Astrocyte of the cerebellum (primary cell): ENCODE measurements at regions not wholly inside any gene's neighbourhood (a gene's known extent, or its start where the extent isn't known, plus 50 kb on each side); places are given as distances from the start of the nearest gene placed in this dataset.
"Not testable (repeated sequence)": the region's sequence is repeated elsewhere in the genome, so short reads cannot be mapped to it uniquely, and the experiment has no call there.

Experiments used
- DNase-seq: peaks from one replicate; pipeline ENCODE4 v3.0.0-alpha.2; 2011; ENCODE audit warnings: low read depth
- H3K4me3 ChIP-seq: 2 replicates; pipeline ENCODE4 v1.5.1; 2011; ENCODE audit warnings: mild to moderate bottlenecking, low read depth, low read length, moderate library complexity
- CTCF ChIP-seq: IDR thresholded peaks from 2 replicates; pipeline ENCODE4 v1.5.1; 2012; ENCODE audit warnings: low read length, low read depth, moderate library complexity, mild to moderate bottlenecking; ENCODE audit errors: missing control alignments
- in situ Hi-C: cut with HindIII; loops from 2 replicates; pipeline ENCODE4 v1.10.0; 2017; ENCODE audit warnings: low sequenced_read_pairs

DNA sequence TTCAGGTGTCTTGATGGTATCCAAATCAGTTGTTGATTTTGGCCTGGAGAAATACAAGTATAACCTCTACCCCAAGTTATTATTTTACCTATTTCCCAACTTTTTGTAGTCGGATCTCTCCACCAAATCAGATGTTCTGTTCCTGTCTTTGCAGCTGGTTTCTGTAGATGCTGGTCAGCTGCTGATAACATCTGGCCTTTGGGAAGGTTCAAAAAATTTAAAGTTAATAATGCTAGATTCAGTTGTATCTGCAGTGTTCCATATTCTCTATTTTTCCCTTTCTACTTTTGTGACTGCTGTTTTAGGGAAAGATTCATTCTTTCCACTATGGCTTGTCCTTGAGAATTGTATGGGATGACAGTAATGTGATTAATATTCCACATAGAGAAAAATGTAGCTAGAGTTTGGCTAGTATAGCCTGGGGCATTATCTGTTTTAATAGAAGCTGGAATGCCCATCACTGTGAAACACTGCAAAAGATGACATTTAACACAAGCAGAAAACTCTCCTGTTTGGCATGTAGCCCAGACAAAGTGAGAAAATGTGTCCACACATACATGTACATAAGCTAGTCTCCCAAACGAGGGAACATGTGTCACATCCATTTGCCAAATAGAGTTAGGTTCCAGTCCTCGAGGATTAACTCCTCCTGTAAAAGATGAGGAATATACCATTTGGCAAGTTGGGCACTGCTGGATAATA, 99.2 kb downstream of the ZNF100 start:
- in situ Hi-C loops, H3K4me3 ChIP-seq, DNase-seq: not testable (repeated sequence)

- no peak for DNase-seq
- TF ChIP-seq CTCF: no peak
- in situ Hi-C loops: no loop called here
- H3K4me3 ChIP-seq: no peak overlapping the region
Measured at GRCh38 chr19:21655540-21656126, 111.7 kb downstream of the ZNF100 start.

- in situ Hi-C loops, DNase-seq, H3K4me3 ChIP-seq: not testable (repeated sequence)
Measured at GRCh38 chr19:21651478-21651877, 115.9 kb downstream of the ZNF100 start.

- no peak for DNase-seq
- TF ChIP-seq CTCF: no peak
- no peak overlapping the region for H3K4me3 ChIP-seq
- in situ Hi-C loops: no loop called here
Measured at GRCh38 chr19:21638776-21639175, 128.6 kb downstream of the ZNF100 start.

DNA sequence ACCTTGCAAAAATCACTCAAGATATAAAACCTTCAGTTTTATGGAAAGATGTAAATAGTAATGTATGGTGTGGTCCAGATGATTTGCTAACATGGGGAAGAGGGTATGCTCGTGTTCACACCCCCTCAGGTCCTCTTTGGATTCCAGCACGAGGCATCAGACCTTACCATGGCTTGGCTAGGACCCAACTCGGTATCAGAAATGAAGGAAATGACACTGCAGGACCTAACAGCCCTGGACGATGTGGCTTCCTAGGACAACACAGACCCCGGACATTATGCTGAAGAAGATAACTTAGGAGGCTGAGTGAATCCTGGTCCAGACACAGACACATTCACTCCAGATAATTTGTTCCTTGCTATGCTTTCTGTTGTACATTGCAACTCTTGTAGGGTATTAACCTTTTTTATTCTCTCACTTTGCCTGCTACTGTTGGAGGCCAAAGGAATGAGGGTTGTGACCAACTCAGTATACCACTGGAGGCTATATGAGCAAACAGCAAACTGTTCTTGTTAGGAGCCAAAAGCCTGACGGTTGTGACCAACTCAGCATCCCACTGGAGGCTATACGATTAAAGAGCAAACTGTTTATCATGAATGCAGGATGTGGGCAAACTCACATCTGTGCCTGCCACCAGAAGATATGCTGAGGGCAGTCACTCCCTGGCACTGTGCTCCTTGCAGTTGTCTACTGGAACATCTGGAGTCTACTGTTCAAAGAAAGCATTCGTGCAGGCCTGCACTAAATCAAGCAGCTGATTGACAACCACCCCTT, 121.7 kb downstream of the ZNF429 start:
- TF ChIP-seq CTCF: no peak
- H3K4me3 ChIP-seq: no peak overlapping the region
- no peak for DNase-seq
- in situ Hi-C loops: no loop called here

DNA sequence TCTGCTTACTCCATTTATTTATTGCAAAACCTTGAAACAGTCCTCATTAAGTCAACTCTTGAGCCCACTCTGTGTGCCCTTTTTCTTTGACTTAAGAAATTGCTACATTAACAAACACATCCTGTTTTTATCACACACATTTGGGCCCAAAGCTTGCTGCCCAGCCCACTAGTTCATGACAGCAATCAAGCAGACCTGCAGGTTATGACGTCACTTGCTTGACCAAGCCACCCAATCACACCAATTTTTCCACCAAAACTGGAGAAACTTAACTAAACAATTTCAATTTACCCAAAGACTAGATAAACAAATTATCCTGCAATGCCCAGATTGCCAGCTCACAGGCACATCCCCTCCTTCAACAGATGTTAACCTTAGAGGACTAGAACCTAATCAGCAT, 120.7 kb downstream of the ZNF429 start:
- in situ Hi-C loops: no loop called here
- no peak for TF ChIP-seq CTCF
- no peak overlapping the region for H3K4me3 ChIP-seq
- DNase-seq: no peak

GRCh38 chr19:21622920-21623319, 117.5 kb downstream of the ZNF429 start:
- no peak overlapping the region for H3K4me3 ChIP-seq
- DNase-seq: no peak
- in situ Hi-C loops: no loop called here
- no peak for TF ChIP-seq CTCF
